Testis (tissue), 2 donors: ENCODE measurements at regions not wholly inside any gene's neighbourhood (a gene's known extent, or its start where the extent isn't known, plus 50 kb on each side); places are given as distances from the start of the nearest gene placed in this dataset.

Experiments used
- POLR2A ChIP-seq: fragments of 450-650 bp; IDR thresholded peaks from one replicate; pipeline ENCODE4 v1.6.1; 2017; ENCODE audit warnings: antibody characterized with exemption, mild to moderate bottlenecking, moderate library complexity
- TF ChIP-seq, protein P1 (sequence below), 3 experiments: fragments of 450-650 bp in 2 of 3; fragments of 200-600 bp in 1 of 3; sonication (generic) in 1 of 3; IDR thresholded peaks; one replicate each; pipeline ENCODE4 v1.5.1; 2016 to 2019; ENCODE audit warnings: antibody characterized with exemption in 3 of 3, mild to moderate bottlenecking in 2 of 3, moderate library complexity in 1 of 3

DNA sequence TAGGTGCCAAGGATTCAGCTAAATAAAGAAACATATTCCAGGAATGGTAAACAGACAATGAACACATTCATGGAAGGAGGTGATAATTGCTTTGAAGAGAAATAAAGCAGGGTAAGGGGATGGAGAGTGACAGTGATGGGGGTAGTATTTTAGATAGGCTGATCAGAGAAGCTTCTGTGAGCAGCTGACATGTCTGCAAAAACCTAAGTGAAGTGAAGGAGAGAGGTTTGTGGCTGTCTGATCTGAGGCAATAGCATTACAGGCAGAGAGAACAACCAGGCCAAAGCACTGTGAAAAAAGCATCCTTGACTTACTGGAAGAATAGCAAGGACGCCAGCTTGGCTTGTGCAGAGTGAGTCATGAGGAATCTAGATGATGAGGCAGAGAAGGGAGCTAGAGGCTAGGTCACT, 271.9 kb upstream of the GATB start:
- TF ChIP-seq, protein P1, sequence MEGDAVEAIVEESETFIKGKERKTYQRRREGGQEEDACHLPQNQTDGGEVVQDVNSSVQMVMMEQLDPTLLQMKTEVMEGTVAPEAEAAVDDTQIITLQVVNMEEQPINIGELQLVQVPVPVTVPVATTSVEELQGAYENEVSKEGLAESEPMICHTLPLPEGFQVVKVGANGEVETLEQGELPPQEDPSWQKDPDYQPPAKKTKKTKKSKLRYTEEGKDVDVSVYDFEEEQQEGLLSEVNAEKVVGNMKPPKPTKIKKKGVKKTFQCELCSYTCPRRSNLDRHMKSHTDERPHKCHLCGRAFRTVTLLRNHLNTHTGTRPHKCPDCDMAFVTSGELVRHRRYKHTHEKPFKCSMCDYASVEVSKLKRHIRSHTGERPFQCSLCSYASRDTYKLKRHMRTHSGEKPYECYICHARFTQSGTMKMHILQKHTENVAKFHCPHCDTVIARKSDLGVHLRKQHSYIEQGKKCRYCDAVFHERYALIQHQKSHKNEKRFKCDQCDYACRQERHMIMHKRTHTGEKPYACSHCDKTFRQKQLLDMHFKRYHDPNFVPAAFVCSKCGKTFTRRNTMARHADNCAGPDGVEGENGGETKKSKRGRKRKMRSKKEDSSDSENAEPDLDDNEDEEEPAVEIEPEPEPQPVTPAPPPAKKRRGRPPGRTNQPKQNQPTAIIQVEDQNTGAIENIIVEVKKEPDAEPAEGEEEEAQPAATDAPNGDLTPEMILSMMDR (IDR thresholded peaks at IDR 0.05): no peak
- TF ChIP-seq POLR2A: no peak
